ENCODE measurements at regions not wholly inside any gene's neighbourhood (a gene's known extent, or its start where the extent isn't known, plus 50 kb on each side); places are given as distances from the start of the nearest gene placed in this dataset.

- intact Hi-C loops (cut with micrococcal nuclease; ENCODE audit: unreplicated experiment) = no loop called here
- Mint-ChIP-seq H3K9me3 (ENCODE audit: low read depth, unreplicated experiment) (peaks cover 14% of the 10 kb centered on the region), H3K27ac (ENCODE audit: unreplicated experiment) (no peak overlapping the region), H3K4me1 (ENCODE audit: low read depth, unreplicated experiment) (no peaks in the 10 kb centered on the region), H3K4me3 (ENCODE audit: low read depth, unreplicated experiment) (no peak overlapping the region), H3K36me3 (ENCODE audit: insufficient read depth, unreplicated experiment) (no peaks in the 10 kb centered on the region), H3K27me3 (ENCODE audit: unreplicated experiment) (no peaks in the 10 kb centered on the region)
- CTCF ChIA-PET = no interaction called here
- DNase-seq = no peak
- TF ChIP-seq CTCF (IDR thresholded peaks at IDR 0.05; ENCODE audit: unreplicated experiment) = no peak
- no TSS peak for BruUV-seq (replicated peaks)
These were observed 400.3 kb upstream of the CNTNAP5 start for GRCh38 chr2:123624816-123625215.

GRCh38 chr2:123636232-123636631 lies 388.9 kb upstream of the CNTNAP5 start:
- intact Hi-C loops (cut with micrococcal nuclease; ENCODE audit: unreplicated experiment) = no loop called here
- no peak for DNase-seq
- Mint-ChIP-seq H3K4me1 (ENCODE audit: low read depth, unreplicated experiment) (no peaks in the 10 kb centered on the region), H3K27me3 (ENCODE audit: unreplicated experiment) (no peaks in the 10 kb centered on the region), H3K9me3 (ENCODE audit: low read depth, unreplicated experiment) (peaks cover 8% of the 10 kb centered on the region), H3K27ac (ENCODE audit: unreplicated experiment) (no peak overlapping the region), H3K4me3 (ENCODE audit: low read depth, unreplicated experiment) (no peak overlapping the region), H3K36me3 (ENCODE audit: insufficient read depth, unreplicated experiment) (no peaks in the 10 kb centered on the region)
- BruUV-seq (replicated peaks) = no TSS peak
- TF ChIP-seq CTCF (IDR thresholded peaks at IDR 0.05; ENCODE audit: unreplicated experiment) = no peak
- CTCF ChIA-PET = no interaction called here

GRCh38 chr2:123640685-123641335 lies 384.3 kb upstream of the CNTNAP5 start:
- BruUV-seq (replicated peaks) = no TSS peak
- CTCF ChIA-PET = no interaction called here
- intact Hi-C loops (cut with micrococcal nuclease; ENCODE audit: unreplicated experiment) = no loop called here
- DNase-seq = no peak
- H3K4me1 Mint-ChIP-seq (ENCODE audit: low read depth, unreplicated experiment) = no peaks in the 10 kb centered on the region
- no peak overlapping the region for H3K27ac Mint-ChIP-seq (ENCODE audit: unreplicated experiment)
- no peaks in the 10 kb centered on the region for H3K27me3 Mint-ChIP-seq (ENCODE audit: unreplicated experiment)
- peaks cover 7% of the 10 kb centered on the region for H3K9me3 Mint-ChIP-seq (ENCODE audit: low read depth, unreplicated experiment)
- TF ChIP-seq CTCF (IDR thresholded peaks at IDR 0.05; ENCODE audit: unreplicated experiment) = no peak
- no peak overlapping the region for H3K4me3 Mint-ChIP-seq (ENCODE audit: low read depth, unreplicated experiment)
- no peaks in the 10 kb centered on the region for H3K36me3 Mint-ChIP-seq (ENCODE audit: insufficient read depth, unreplicated experiment)

- H3K9me3 Mint-ChIP-seq (ENCODE audit: low read depth, unreplicated experiment) = peaks cover 10% of the 10 kb centered on the region
- CTCF ChIA-PET = no interaction called here
- BruUV-seq (replicated peaks) = no TSS peak
- no peak overlapping the region for H3K4me3 Mint-ChIP-seq (ENCODE audit: low read depth, unreplicated experiment)
- no peak overlapping the region for H3K27ac Mint-ChIP-seq (ENCODE audit: unreplicated experiment)
- intact Hi-C loops (cut with micrococcal nuclease; ENCODE audit: unreplicated experiment) = no loop called here
- no peaks in the 10 kb centered on the region for H3K27me3 Mint-ChIP-seq (ENCODE audit: unreplicated experiment)
- TF ChIP-seq CTCF (IDR thresholded peaks at IDR 0.05; ENCODE audit: unreplicated experiment) = no peak
- no peak for DNase-seq
- no peaks in the 10 kb centered on the region for H3K4me1 Mint-ChIP-seq (ENCODE audit: low read depth, unreplicated experiment)
- H3K36me3 Mint-ChIP-seq (ENCODE audit: insufficient read depth, unreplicated experiment) = no peaks in the 10 kb centered on the region
These were observed 381.0 kb upstream of the CNTNAP5 start for GRCh38 chr2:123644053-123644452.

Measured in Calu3 (cell line).